Activated CD4-positive, CD25-positive, alpha-beta regulatory T cell treated with anti-CD3 and anti-CD28 coated beads, Interleukin-2, amount 50 U/mL, for 24 hours (primary cell): ENCODE measurements at regions not wholly inside any gene's neighbourhood (a gene's known extent, or its start where the extent isn't known, plus 50 kb on each side); places are given as distances from the start of the nearest gene placed in this dataset.
A peak's percentile ranks its signal among the peaks of the same experiment; 100 is the strongest.

Experiments
- ATAC-seq, 2 donors: fragments of 150-1000 bp; cut with Tn5 transposase; one replicate each; pipeline ENCODE4 v1.10.0; 2021; ENCODE audit warnings: mild to moderate bottlenecking in 1 of 2, moderate library complexity in 1 of 2

GRCh38 chr6:25070547-25071366 is 135.0 kb upstream of the RIPOR2 start:
- peak; percentile 89 to 92 for ATAC-seq

- ATAC-seq = no peak
Observed at GRCh38 chr6:25078141-25078540, 142.4 kb upstream of the RIPOR2 start.

GRCh38 chr6:25083784-25084507 is 148.2 kb upstream of the RIPOR2 start:
- no peak for ATAC-seq

GRCh38 chr6:25084508-25084833 is 148.7 kb upstream of the RIPOR2 start:
- ATAC-seq = no peak

- ATAC-seq = no peak
Observed at GRCh38 chr6:25085756-25086155, 150.0 kb upstream of the RIPOR2 start.

GRCh38 chr6:25086500-25087091 is 150.8 kb upstream of the RIPOR2 start:
- no peak for ATAC-seq

GRCh38 chr6:25088513-25088912 is 152.8 kb upstream of the RIPOR2 start:
- ATAC-seq = no peak

GRCh38 chr6:25089442-25089841 is 153.7 kb upstream of the RIPOR2 start:
- ATAC-seq = peak in 1 of 2 donors; percentile 25

- ATAC-seq = no peak
Observed at GRCh38 chr6:25094726-25095125, 159.0 kb upstream of the RIPOR2 start.

- ATAC-seq = peak; percentile 51 to 67
Observed at GRCh38 chr6:25100288-25100687, 164.5 kb upstream of the RIPOR2 start.

- no peak for ATAC-seq
Observed at GRCh38 chr6:25103603-25104002, 167.8 kb upstream of the RIPOR2 start.

GRCh38 chr6:25105070-25105925 is 169.5 kb upstream of the RIPOR2 start:
- no peak for ATAC-seq

- no peak for ATAC-seq
Observed at GRCh38 chr6:25107218-25107617, 171.5 kb upstream of the RIPOR2 start.

GRCh38 chr6:25111782-25112181 is 167.4 kb upstream of the CARMIL1 start:
- no peak for ATAC-seq

GRCh38 chr6:25112322-25112773 is 166.8 kb upstream of the CARMIL1 start:
- no peak for ATAC-seq

GRCh38 chr6:25113436-25113835 is 165.7 kb upstream of the CARMIL1 start:
- no peak for ATAC-seq

GRCh38 chr6:25118038-25118437 is 161.1 kb upstream of the CARMIL1 start:
- ATAC-seq = peak; percentile 48 to 56

- no peak for ATAC-seq
Observed at GRCh38 chr6:25121186-25121585, 158.0 kb upstream of the CARMIL1 start.

GRCh38 chr6:25122001-25122400 is 157.2 kb upstream of the CARMIL1 start:
- no peak for ATAC-seq

GRCh38 chr6:25122622-25123237 is 156.4 kb upstream of the CARMIL1 start:
- ATAC-seq = no peak

- ATAC-seq = no peak
Observed at GRCh38 chr6:25124216-25124715, 154.9 kb upstream of the CARMIL1 start.

GRCh38 chr6:25125736-25126135 is 153.4 kb upstream of the CARMIL1 start:
- ATAC-seq = no peak
